Ascending aorta (tissue), 2 donors: ENCODE measurements at regions not wholly inside any gene's neighbourhood (a gene's known extent, or its start where the extent isn't known, plus 50 kb on each side); places are given as distances from the start of the nearest gene placed in this dataset.

ENCODE experiments used
- DNase-seq, 2 donors: peaks; one replicate each; pipeline ENCODE4 v3.0.0-alpha.2; 2019; ENCODE audit warnings: low spot score in 2 of 2
- H3K27ac ChIP-seq, 2 donors: fragments of 200-600 bp; sonication (generic); one replicate each; pipeline ENCODE4 v1.5.1; 2016 to 2017; ENCODE audit warnings: mild to moderate bottlenecking in 1 of 2
- H3K27me3 ChIP-seq: fragments of 200-600 bp; sonication (generic); one replicate; pipeline ENCODE4 v1.5.1; 2017
- H3K36me3 ChIP-seq, 2 donors: fragments of 200-600 bp; sonication (generic); one replicate each; pipeline ENCODE4 v1.5.1; 2016
- H3K4me1 ChIP-seq, 2 donors: fragments of 200-600 bp; sonication (generic); one replicate each; pipeline ENCODE4 v1.5.1; 2016 to 2017; ENCODE audit warnings: mild to moderate bottlenecking in 1 of 2
- H3K4me3 ChIP-seq, 2 donors: fragments of 200-600 bp; sonication (generic); one replicate each; pipeline ENCODE4 v1.5.1; 2016 to 2017; ENCODE audit warnings: mild to moderate bottlenecking in 1 of 2
- H3K9me3 ChIP-seq, 2 donors: fragments of 200-600 bp; sonication (generic); one replicate each; pipeline ENCODE4 v1.5.1; 2016
- intact Hi-C: fragments of 100-400 bp; cut with DNase I; formaldehyde crosslinking; loops from one replicate; pipeline ENCODE4 v1.15.1; 2023
- TF ChIP-seq, protein P1 (sequence below), 3 experiments: fragments of 200-600 bp in 2 of 3; fragments of 450-650 bp in 1 of 3; sonication (generic) in 2 of 3; IDR thresholded peaks; one replicate each; pipeline ENCODE4 v1.5.1; 2016 to 2019; ENCODE audit warnings: antibody characterized with exemption in 3 of 3, mild to moderate bottlenecking in 1 of 3, moderate library complexity in 1 of 3

DNA sequence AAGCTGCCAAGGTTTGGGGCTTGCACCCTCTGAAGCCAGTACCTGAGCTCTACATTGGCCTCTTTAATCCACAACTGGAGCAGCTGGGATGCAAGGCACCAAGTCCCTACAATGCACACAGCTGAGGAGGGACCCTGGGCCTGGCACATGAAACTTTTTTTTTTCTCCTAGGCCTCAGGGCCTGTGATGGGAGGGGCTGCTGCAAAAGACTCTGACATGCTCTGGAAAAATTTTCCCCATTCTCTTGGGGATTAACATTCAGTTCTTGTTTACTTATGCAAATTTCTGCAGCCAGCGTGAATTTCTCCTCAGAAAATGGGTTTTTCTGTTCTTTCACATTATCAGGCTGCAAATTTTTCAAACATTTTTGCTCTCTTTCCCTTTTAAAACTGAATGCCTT, 1072.2 kb downstream of the BRINP3 start:
- no peak for DNase-seq
- intact Hi-C loops: no loop called here
- TF ChIP-seq, protein P1, sequence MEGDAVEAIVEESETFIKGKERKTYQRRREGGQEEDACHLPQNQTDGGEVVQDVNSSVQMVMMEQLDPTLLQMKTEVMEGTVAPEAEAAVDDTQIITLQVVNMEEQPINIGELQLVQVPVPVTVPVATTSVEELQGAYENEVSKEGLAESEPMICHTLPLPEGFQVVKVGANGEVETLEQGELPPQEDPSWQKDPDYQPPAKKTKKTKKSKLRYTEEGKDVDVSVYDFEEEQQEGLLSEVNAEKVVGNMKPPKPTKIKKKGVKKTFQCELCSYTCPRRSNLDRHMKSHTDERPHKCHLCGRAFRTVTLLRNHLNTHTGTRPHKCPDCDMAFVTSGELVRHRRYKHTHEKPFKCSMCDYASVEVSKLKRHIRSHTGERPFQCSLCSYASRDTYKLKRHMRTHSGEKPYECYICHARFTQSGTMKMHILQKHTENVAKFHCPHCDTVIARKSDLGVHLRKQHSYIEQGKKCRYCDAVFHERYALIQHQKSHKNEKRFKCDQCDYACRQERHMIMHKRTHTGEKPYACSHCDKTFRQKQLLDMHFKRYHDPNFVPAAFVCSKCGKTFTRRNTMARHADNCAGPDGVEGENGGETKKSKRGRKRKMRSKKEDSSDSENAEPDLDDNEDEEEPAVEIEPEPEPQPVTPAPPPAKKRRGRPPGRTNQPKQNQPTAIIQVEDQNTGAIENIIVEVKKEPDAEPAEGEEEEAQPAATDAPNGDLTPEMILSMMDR (IDR thresholded peaks at IDR 0.05): no peak

DNA sequence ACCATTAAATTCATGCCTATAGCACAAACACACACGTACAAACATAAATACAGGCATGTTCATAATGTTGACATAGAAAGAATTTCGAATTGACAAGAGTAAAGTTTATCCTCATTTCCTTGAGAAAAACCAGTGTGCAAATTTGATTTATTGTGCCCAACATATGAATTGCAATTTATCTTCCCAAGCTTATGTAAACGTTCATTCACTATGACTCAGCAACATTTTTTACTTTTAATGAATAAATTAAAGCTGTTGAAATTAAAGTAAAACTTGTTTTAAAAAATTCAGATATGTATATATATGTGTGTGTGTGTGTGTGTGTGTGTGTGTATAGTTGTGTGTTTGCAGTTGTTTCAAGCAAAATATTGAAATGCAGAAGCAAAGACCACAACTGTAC, 1067.9 kb downstream of the BRINP3 start:
- Histone ChIP-seq H3K9me3 (no peaks in the 10 kb centered on the region), H3K27me3 (no peaks in the 10 kb centered on the region), H3K36me3 (no peaks in the 10 kb centered on the region), H3K27ac (no peak overlapping the region), H3K4me3 (no peak overlapping the region), H3K4me1 (no peaks in the 10 kb centered on the region)
- TF ChIP-seq, protein P1 (IDR thresholded peaks at IDR 0.05): no peak
- DNase-seq: no peak
- intact Hi-C loops: no loop called here

More for the DNA sequence above, 1072.2 kb downstream of the BRINP3 start:
- Histone ChIP-seq H3K27me3 (no peaks in the 10 kb centered on the region), H3K9me3 (no peaks in the 10 kb centered on the region), H3K27ac (no peak overlapping the region), H3K4me3 (no peak overlapping the region), H3K4me1 (no peaks in the 10 kb centered on the region), H3K36me3 (no peaks in the 10 kb centered on the region)

DNA sequence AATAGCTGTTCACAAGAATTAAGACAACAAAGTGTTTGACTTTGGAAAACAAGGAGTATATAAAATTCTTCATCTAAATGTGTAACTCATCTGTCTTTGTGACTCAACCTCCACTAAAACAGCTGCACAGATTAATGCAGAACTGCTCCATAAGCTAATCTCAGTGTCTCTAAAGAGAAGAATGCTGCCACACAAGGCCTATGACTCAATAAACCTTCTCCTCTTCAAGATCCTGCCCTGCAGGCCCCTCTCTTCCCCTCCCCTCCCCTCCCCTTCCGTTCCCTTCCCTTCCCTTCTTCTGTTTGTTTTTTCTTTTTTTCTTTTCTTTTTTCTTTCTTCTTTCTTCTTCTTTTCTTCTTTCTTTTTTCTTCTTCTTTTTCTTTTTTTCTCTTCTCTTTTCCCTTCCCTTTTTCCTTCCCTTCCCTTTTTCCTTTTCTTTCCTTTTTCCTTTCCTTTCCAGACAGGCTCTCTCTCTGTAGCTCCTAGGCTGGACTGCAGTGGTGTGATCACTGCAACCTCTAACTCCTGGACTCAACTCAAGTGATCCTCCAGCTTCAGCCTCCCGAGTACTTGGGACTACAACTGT, 1052.8 kb downstream of the BRINP3 start:
- Histone ChIP-seq H3K36me3 (no peaks in the 10 kb centered on the region), H3K9me3 (no peaks in the 10 kb centered on the region), H3K27me3 (no peaks in the 10 kb centered on the region), H3K4me3 (no peak overlapping the region), H3K27ac (no peak overlapping the region), H3K4me1 (no peaks in the 10 kb centered on the region)
- intact Hi-C loops: no loop called here
- no peak for DNase-seq
- TF ChIP-seq, protein P1 (IDR thresholded peaks at IDR 0.05): no peak

DNA sequence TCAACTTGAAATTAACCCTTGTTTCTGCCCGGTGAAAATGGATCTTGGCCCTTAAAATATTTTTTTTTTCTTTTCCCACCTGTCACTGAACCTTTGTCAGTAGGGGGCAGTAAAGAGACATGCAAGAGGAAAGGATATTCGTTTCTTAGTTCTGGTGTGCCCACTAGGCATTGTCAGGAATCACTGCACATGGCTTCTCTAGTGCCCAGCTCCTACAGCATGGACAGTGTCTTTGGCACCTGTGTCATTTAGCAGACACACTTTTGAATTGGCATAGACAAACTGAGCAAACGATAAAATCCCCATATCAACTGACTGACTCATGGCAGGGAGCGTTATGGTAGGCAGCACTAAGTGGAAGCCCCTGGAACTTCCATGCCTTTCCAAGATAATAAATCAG, 1048.1 kb downstream of the BRINP3 start:
- TF ChIP-seq, protein P1 (IDR thresholded peaks at IDR 0.05): peak in 1 of 3 experiments; percentile 12
- no peaks in the 10 kb centered on the region for H3K9me3 ChIP-seq
- intact Hi-C loops: no loop called here
- H3K36me3 ChIP-seq: no peaks in the 10 kb centered on the region
- no peaks in the 10 kb centered on the region for H3K4me1 ChIP-seq
- no peak for DNase-seq
- H3K27ac ChIP-seq: no peak overlapping the region
- H3K4me3 ChIP-seq: no peak overlapping the region
- H3K27me3 ChIP-seq: no peaks in the 10 kb centered on the region

DNA sequence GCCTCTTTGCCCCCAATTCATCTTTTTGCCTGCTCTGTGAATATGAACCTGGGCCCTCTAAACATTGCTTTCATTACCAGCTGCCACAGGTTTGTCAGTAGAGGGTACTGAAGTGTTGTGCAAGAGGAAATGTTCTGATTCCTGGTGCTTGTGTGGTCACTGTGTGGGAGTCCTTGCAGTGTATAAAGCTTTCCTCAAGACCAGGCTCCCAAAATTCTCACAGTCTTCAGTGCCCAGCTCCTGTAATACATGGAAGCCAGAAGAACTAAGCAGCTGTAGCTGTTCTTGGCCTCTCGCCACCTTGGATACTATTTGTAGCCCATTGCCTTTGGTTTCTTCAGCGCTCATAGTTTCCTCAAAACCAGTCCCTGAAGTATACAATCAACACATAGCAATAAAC, 1046.2 kb downstream of the BRINP3 start:
- no peaks in the 10 kb centered on the region for H3K9me3 ChIP-seq
- H3K36me3 ChIP-seq: no peaks in the 10 kb centered on the region
- no peak overlapping the region for H3K27ac ChIP-seq
- H3K4me3 ChIP-seq: no peak overlapping the region
- intact Hi-C loops: no loop called here
- TF ChIP-seq, protein P1 (IDR thresholded peaks at IDR 0.05): no peak
- no peak for DNase-seq
- H3K4me1 ChIP-seq: no peaks in the 10 kb centered on the region
- H3K27me3 ChIP-seq: no peaks in the 10 kb centered on the region

DNA sequence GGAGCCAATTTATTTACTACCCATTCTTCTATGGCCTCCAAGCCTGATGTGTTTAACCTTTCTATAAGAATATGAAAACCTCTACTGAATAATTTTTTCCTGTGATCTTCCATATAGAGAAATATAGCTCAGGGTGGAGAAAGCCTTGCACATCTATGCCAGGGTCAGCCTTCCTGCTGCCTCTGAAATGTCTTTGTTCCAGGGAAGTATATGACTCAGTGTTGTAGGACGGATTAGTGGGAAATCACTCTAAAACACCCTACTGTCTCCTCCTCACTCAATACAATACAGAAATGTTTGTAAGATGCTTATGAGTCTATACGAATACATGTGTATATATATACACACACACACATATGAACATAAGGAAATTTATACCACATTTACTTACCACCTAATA, 1044.9 kb downstream of the BRINP3 start:
- no peaks in the 10 kb centered on the region for H3K36me3 ChIP-seq
- no peaks in the 10 kb centered on the region for H3K27me3 ChIP-seq
- H3K4me1 ChIP-seq: no peaks in the 10 kb centered on the region
- H3K27ac ChIP-seq: no peak overlapping the region
- H3K9me3 ChIP-seq: no peaks in the 10 kb centered on the region
- TF ChIP-seq, protein P1 (IDR thresholded peaks at IDR 0.05): no peak
- intact Hi-C loops: no loop called here
- H3K4me3 ChIP-seq: no peak overlapping the region
- DNase-seq: no peak
